Skin of body (tissue), 1 donor: ENCODE measurements at regions not wholly inside any gene's neighbourhood (a gene's known extent, or its start where the extent isn't known, plus 50 kb on each side); places are given as distances from the start of the nearest gene placed in this dataset.
A peak's percentile ranks its signal among the peaks of the same experiment; 100 is the strongest.
"Not testable (repeated sequence)": the region's sequence is repeated elsewhere in the genome, so short reads cannot be mapped to it uniquely, and the experiment has no call there.

Experiments used
- DNase-seq: peaks from one replicate; lab custom pipeline; 2025; lab: John Stamatoyannopoulos, UW

- DNase-seq, result no peak
Measured at GRCh38 chr11:22449441-22449840, 111.3 kb downstream of the SLC17A6 start.

DNA sequence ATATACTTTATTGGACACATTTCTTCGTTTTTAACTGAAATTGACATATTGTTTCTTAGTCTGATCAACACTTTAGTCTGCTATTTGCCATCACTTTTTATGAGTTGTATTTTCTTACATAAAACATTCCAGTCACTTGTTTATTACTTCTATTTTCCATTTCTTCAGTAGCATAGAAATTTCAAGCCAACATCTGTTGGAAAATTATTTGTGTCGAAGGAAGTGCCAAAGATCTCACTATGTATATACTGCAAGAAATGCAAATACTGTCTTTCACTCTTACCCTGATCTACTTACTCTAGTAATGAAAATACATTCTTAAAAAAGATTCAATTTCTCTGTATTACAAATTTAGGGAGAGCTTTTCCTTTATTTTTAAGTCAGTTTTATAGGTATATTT is 105.9 kb downstream of the SLC17A6 start:
- peak; percentile 65 for DNase-seq

- DNase-seq, result no peak
Measured at GRCh38 chr11:22441831-22442230, 103.7 kb downstream of the SLC17A6 start.

GRCh38 chr11:22435582-22435981 is 97.4 kb downstream of the SLC17A6 start:
- not testable (repeated sequence) for DNase-seq

DNA sequence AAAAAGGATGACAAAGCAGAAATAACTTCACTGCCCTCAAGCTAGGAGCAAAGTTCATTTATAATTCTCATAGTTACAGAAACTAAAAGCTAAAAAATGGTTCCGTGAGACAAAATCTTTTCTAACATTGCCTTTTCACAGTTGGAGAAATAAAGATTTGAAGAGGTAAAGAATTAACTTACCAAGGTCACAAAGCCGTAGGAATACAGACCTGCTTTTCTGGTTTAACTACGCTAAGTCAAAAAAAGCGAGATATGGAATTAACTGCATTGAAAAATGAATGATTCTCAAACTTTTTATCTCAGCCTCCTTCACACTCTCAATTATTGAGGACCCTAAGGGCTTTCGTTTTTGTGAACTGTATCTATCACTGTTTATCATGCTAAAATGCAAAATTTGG is 95.3 kb downstream of the SLC17A6 start:
- DNase-seq, result no peak

DNA sequence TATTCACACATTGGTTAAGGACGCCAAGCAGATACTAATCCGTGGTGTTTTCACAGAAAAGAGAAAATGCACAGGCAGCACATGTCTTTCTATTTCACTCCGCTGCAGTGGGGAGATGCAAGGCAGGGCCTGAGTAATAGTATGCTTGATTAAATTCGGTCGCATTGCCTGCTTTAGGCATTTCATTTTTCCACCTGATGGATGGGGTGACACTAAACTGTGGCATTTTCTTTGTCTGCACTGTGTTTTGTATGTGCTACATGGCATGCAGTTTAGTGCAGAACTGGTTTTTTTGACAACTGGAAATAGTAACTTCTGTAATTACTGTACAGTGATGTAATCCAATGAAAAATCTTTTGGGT is 94.9 kb downstream of the SLC17A6 start:
- DNase-seq, result no peak

GRCh38 chr11:22432291-22433093 is 94.3 kb downstream of the SLC17A6 start:
- DNase-seq, result peak; percentile 73

GRCh38 chr11:22431106-22431505 is 92.9 kb downstream of the SLC17A6 start:
- no peak for DNase-seq

DNA sequence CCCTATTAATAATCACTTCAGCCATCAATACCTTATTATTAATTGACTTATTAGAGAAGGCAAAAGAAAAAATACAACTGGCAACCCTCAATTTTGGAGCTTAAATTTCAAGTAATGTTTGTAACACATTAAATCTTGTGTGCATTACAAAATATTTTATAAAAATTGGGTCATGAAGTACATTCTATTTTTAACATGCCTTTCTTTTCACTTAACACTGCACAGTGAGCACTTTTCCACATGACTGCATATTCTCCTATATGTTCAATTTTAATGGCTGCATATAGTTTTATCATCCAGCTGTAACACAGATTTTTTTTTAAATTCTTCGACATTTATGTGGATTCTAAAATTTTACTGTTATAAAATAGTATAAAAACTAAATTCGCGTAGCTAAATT is 92.5 kb downstream of the SLC17A6 start:
- DNase-seq, result no peak

- peak; percentile 12 for DNase-seq
Measured at GRCh38 chr11:22430141-22430541, 92.0 kb downstream of the SLC17A6 start.
